ENCODE measurements at regions not wholly inside any gene's neighbourhood (a gene's known extent, or its start where the extent isn't known, plus 50 kb on each side); places are given as distances from the start of the nearest gene placed in this dataset.

- no peak overlapping the region for H2AK5ac ChIP-seq (ENCODE audit: insufficient read length, low read length)
- no peak for DNase-seq
- peaks cover 6% of the 10 kb centered on the region for H3K27me3 Mint-ChIP-seq (ENCODE audit: low read depth)
These were observed 123.0 kb upstream of the MAMLD1 start for GRCh38 chrX:150239946-150240642.

More at GRCh38 chrX:150239946-150240642, 123.0 kb upstream of the MAMLD1 start:
- H3K9me3 Mint-ChIP-seq, result peaks cover 46 to 53% of the 10 kb centered on the region in 2 experiments
- Histone ChIP-seq H3K9ac (ENCODE audit: extremely low read depth, insufficient read length, low read length) (no peak overlapping the region), H3K9me3 (ENCODE audit: control insufficient read depth, low read depth, low read length) (peaks cover 5% of the 10 kb centered on the region), H2BK5ac (ENCODE audit: insufficient read length, low read length) (no peak overlapping the region), H3K79me2 (ENCODE audit: insufficient read depth, low read length) (no peaks in the 10 kb centered on the region), H3K4me2 (ENCODE audit: insufficient read depth, insufficient read length, low read length) (no peak overlapping the region), H3K4me1 (ENCODE audit: insufficient read depth, low read length) (no peaks in the 10 kb centered on the region; the same call in 1 of the 2 replicates), H3K18ac (ENCODE audit: insufficient read length, low read depth, low read length) (no peak overlapping the region), H3T11ph (ENCODE audit: low read length) (no peak overlapping the region), H4K91ac (ENCODE audit: insufficient read length, low read depth, low read length) (no peak overlapping the region), H3K14ac (ENCODE audit: insufficient read depth, low read length) (no peak overlapping the region), H3K23me2 (ENCODE audit: insufficient read length, low read depth, low read length, poor library complexity, severe bottlenecking) (no peaks in the 10 kb centered on the region), H4K8ac (replicated peaks; ENCODE audit: insufficient read length, low read depth, low read length) (no peak overlapping the region), H4K5ac (ENCODE audit: insufficient read length, low read depth, low read length) (no peak overlapping the region), H3K27ac (ENCODE audit: insufficient read length, low read depth, low read length) (no peak overlapping the region), H3K23ac (ENCODE audit: insufficient read length, low read depth, low read length) (no peak overlapping the region), H2BK15ac (ENCODE audit: low read depth, low read length) (no peak overlapping the region), H3K27me3 (ENCODE audit: insufficient read depth, low read length) (no peaks in the 10 kb centered on the region), H2BK12ac (ENCODE audit: insufficient read length, low read depth, low read length) (no peak overlapping the region), H3K56ac (ENCODE audit: insufficient read length, low read depth, low read length) (no peak overlapping the region), H2BK120ac (ENCODE audit: low read depth, low read length, poor library complexity, severe bottlenecking) (no peak overlapping the region), H2BK20ac (ENCODE audit: low read depth, low read length, poor library complexity, severe bottlenecking) (no peak overlapping the region), H2AFZ (ENCODE audit: low read length) (no peak overlapping the region), H4K20me1 (ENCODE audit: control insufficient read depth, insufficient read depth, insufficient read length) (no peaks in the 10 kb centered on the region), H3K4ac (ENCODE audit: low read depth, low read length) (no peak overlapping the region), H3K79me1 (ENCODE audit: insufficient read depth, low read depth, low read length, poor library complexity, severe bottlenecking) (no peaks in the 10 kb centered on the region)
- TF ChIP-seq, protein P1, sequence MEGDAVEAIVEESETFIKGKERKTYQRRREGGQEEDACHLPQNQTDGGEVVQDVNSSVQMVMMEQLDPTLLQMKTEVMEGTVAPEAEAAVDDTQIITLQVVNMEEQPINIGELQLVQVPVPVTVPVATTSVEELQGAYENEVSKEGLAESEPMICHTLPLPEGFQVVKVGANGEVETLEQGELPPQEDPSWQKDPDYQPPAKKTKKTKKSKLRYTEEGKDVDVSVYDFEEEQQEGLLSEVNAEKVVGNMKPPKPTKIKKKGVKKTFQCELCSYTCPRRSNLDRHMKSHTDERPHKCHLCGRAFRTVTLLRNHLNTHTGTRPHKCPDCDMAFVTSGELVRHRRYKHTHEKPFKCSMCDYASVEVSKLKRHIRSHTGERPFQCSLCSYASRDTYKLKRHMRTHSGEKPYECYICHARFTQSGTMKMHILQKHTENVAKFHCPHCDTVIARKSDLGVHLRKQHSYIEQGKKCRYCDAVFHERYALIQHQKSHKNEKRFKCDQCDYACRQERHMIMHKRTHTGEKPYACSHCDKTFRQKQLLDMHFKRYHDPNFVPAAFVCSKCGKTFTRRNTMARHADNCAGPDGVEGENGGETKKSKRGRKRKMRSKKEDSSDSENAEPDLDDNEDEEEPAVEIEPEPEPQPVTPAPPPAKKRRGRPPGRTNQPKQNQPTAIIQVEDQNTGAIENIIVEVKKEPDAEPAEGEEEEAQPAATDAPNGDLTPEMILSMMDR (conservative IDR thresholded peaks at IDR 0.05), result no peak
- no peaks in the 10 kb centered on the region; a peak in 4 of 7 replicates for H3K36me3 Mint-ChIP-seq (ENCODE audit: insufficient read depth in 1 of 3, low read depth in 3 of 3)
- H3K4me1 Mint-ChIP-seq, result no peaks in the 10 kb centered on the region; a peak in 1 of 4 replicates
- H3K27ac Mint-ChIP-seq, result no peak overlapping the region; a peak in 1 of 7 replicates
- WGBS (ENCODE audit: extremely low coverage, insufficient read length, low lambda C conversion rate), result no CpG with 5 or more reads among the region's 4 CpGs
- no peak overlapping the region for H3K4me3 Mint-ChIP-seq
